MM.1S (cell line): ENCODE measurements at regions not wholly inside any gene's neighbourhood (a gene's known extent, or its start where the extent isn't known, plus 50 kb on each side); places are given as distances from the start of the nearest gene placed in this dataset.

Experiments
- CTCF ChIP-seq: fragments of 300-600 bp; sonication (generic); IDR thresholded peaks from 2 replicates; pipeline ENCODE4 v1.5.1; 2016; ENCODE audit warnings: antibody characterized with exemption, low read length, mixed read lengths
- EZH2 ChIP-seq: fragments of 300-600 bp; sonication (generic); optimal IDR thresholded peaks from 2 replicates; pipeline ENCODE3; 2017; ENCODE audit warnings: low read depth, mild to moderate bottlenecking, antibody characterized with exemption, low read length, mixed read lengths

- TF ChIP-seq CTCF (no peak), EZH2 (no peak)
Observed at GRCh38 chr4:136002316-136002715, 1530.0 kb downstream of the PCDH18 start.
